SU-DHL-6 (cell line): ENCODE measurements at regions not wholly inside any gene's neighbourhood (a gene's known extent, or its start where the extent isn't known, plus 50 kb on each side); places are given as distances from the start of the nearest gene placed in this dataset.

Source experiments
- EZH2phosphoT487 ChIP-seq: fragments of 200-600 bp; sonication (generic), shearing (Covaris generic); conservative IDR thresholded peaks from 2 replicates; pipeline ENCODE4 v1.6.1; 2018; ENCODE audit warnings: mild to moderate bottlenecking, antibody characterized with exemption, low read length, moderate library complexity, mixed read lengths
- TF ChIP-seq, protein P1 (sequence below): fragments of 200-600 bp; sonication (generic); IDR thresholded peaks from one replicate; pipeline ENCODE4 v1.5.1; 2017; ENCODE audit warnings: antibody characterized with exemption, mild to moderate bottlenecking, low read length, moderate library complexity; ENCODE audit not compliant: insufficient read depth, poor library complexity, severe bottlenecking

DNA sequence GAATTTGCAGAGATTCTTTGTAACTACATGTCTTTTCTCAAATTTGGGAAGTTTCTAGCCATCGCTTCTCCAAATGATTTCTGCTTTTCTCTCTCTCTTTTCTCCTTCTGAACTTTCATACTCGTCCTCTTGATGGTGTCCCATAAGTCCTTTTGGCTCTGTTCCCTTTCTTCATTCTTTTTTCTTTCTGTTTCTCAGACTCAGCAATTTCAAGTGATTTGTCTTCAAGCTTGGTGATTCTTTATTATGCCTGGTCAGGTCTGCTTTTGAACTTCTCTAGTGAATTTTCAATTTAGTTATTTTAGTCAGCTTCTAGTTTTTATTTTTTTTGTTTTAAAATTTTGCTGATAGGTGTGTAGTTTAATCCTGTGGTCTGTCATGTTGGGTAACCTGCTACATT lies 57.6 kb upstream of the EEF1E1 start:
- TF ChIP-seq, protein P1, sequence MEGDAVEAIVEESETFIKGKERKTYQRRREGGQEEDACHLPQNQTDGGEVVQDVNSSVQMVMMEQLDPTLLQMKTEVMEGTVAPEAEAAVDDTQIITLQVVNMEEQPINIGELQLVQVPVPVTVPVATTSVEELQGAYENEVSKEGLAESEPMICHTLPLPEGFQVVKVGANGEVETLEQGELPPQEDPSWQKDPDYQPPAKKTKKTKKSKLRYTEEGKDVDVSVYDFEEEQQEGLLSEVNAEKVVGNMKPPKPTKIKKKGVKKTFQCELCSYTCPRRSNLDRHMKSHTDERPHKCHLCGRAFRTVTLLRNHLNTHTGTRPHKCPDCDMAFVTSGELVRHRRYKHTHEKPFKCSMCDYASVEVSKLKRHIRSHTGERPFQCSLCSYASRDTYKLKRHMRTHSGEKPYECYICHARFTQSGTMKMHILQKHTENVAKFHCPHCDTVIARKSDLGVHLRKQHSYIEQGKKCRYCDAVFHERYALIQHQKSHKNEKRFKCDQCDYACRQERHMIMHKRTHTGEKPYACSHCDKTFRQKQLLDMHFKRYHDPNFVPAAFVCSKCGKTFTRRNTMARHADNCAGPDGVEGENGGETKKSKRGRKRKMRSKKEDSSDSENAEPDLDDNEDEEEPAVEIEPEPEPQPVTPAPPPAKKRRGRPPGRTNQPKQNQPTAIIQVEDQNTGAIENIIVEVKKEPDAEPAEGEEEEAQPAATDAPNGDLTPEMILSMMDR = no peak
- no peak for TF ChIP-seq EZH2phosphoT487
